ENCODE measurements at regions not wholly inside any gene's neighbourhood (a gene's known extent, or its start where the extent isn't known, plus 50 kb on each side); places are given as distances from the start of the nearest gene placed in this dataset.

- Mint-ChIP-seq H3K4me3 (no peak overlapping the region), H3K27me3 (peaks cover 5% of the 10 kb centered on the region), H3K4me1 (ENCODE audit: low read depth) (no peaks in the 10 kb centered on the region)
These were observed 172.6 kb upstream of the KIF2A start for GRCh38 chr5:62133426-62133825.

DNA sequence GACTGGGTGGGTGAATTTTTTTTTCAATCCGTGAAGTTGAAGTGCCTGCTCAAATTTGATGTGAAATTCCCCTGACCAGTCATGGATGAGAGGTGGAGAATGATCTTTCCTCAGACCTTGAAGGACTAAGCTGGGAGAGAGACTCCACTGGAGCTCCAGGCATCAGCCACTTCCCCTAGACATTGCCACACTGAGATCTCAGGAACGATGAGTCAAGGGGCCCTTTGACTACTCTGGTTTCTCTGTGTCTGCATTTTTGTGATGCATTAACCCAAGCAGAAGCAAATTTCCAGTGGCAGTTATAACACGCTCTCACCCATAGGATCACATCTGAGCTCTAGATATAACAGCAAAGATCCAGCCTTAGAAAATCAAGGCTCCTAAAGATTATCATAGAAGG, 171.2 kb upstream of the KIF2A start:
- H3K4me1 Mint-ChIP-seq (ENCODE audit: low read depth): no peaks in the 10 kb centered on the region
- no peak overlapping the region for H3K4me3 Mint-ChIP-seq
- H3K9me3 Mint-ChIP-seq (ENCODE audit: low read depth): no peaks in the 10 kb centered on the region
- no peak overlapping the region for H3K27ac Mint-ChIP-seq
- peaks cover 6% of the 10 kb centered on the region for H3K27me3 Mint-ChIP-seq
- no peaks in the 10 kb centered on the region for H3K36me3 Mint-ChIP-seq

More at GRCh38 chr5:62133426-62133825, 172.6 kb upstream of the KIF2A start:
- no peak overlapping the region for H3K27ac Mint-ChIP-seq
- no peaks in the 10 kb centered on the region for H3K36me3 Mint-ChIP-seq
- H3K9me3 Mint-ChIP-seq (ENCODE audit: low read depth): no peaks in the 10 kb centered on the region

- Mint-ChIP-seq H3K9me3 (ENCODE audit: low read depth) (no peaks in the 10 kb centered on the region), H3K4me1 (ENCODE audit: low read depth) (no peaks in the 10 kb centered on the region), H3K27ac (no peak overlapping the region), H3K4me3 (no peak overlapping the region), H3K27me3 (peaks cover 8% of the 10 kb centered on the region), H3K36me3 (no peaks in the 10 kb centered on the region)
These were observed 168.4 kb upstream of the KIF2A start for GRCh38 chr5:62137628-62138027.

- peaks cover 8% of the 10 kb centered on the region for H3K27me3 Mint-ChIP-seq
- H3K36me3 Mint-ChIP-seq: no peaks in the 10 kb centered on the region
- no peak overlapping the region for H3K4me3 Mint-ChIP-seq
- no peak overlapping the region for H3K27ac Mint-ChIP-seq
- no peaks in the 10 kb centered on the region for H3K9me3 Mint-ChIP-seq (ENCODE audit: low read depth)
- H3K4me1 Mint-ChIP-seq (ENCODE audit: low read depth): no peaks in the 10 kb centered on the region
These were observed 167.4 kb upstream of the KIF2A start for GRCh38 chr5:62138607-62139006.

GRCh38 chr5:62139741-62140140, 166.3 kb upstream of the KIF2A start:
- Mint-ChIP-seq H3K9me3 (ENCODE audit: low read depth) (no peaks in the 10 kb centered on the region), H3K27me3 (peaks cover 9% of the 10 kb centered on the region), H3K36me3 (no peaks in the 10 kb centered on the region), H3K4me3 (no peak overlapping the region), H3K4me1 (ENCODE audit: low read depth) (no peaks in the 10 kb centered on the region), H3K27ac (no peak overlapping the region)

GRCh38 chr5:62142351-62142750, 163.7 kb upstream of the KIF2A start:
- H3K4me1 Mint-ChIP-seq (ENCODE audit: low read depth): no peaks in the 10 kb centered on the region
- H3K4me3 Mint-ChIP-seq: no peak overlapping the region
- no peaks in the 10 kb centered on the region for H3K36me3 Mint-ChIP-seq
- peaks cover 14% of the 10 kb centered on the region for H3K27me3 Mint-ChIP-seq
- no peak overlapping the region for H3K27ac Mint-ChIP-seq
- H3K9me3 Mint-ChIP-seq (ENCODE audit: low read depth): no peaks in the 10 kb centered on the region

GRCh38 chr5:62143268-62144229, 162.5 kb upstream of the KIF2A start:
- H3K27me3 Mint-ChIP-seq: peaks cover 14% of the 10 kb centered on the region
- no peaks in the 10 kb centered on the region for H3K9me3 Mint-ChIP-seq (ENCODE audit: low read depth)
- H3K27ac Mint-ChIP-seq: no peak overlapping the region
- no peaks in the 10 kb centered on the region for H3K4me1 Mint-ChIP-seq (ENCODE audit: low read depth)
- no peak overlapping the region for H3K4me3 Mint-ChIP-seq
- no peaks in the 10 kb centered on the region for H3K36me3 Mint-ChIP-seq

- H3K36me3 Mint-ChIP-seq: no peaks in the 10 kb centered on the region
- H3K27me3 Mint-ChIP-seq: peaks cover 12% of the 10 kb centered on the region
- no peaks in the 10 kb centered on the region for H3K9me3 Mint-ChIP-seq (ENCODE audit: low read depth)
- no peak overlapping the region for H3K4me3 Mint-ChIP-seq
- H3K27ac Mint-ChIP-seq: no peak overlapping the region
- no peaks in the 10 kb centered on the region for H3K4me1 Mint-ChIP-seq (ENCODE audit: low read depth)
These were observed 161.5 kb upstream of the KIF2A start for GRCh38 chr5:62144401-62145022.

DNA sequence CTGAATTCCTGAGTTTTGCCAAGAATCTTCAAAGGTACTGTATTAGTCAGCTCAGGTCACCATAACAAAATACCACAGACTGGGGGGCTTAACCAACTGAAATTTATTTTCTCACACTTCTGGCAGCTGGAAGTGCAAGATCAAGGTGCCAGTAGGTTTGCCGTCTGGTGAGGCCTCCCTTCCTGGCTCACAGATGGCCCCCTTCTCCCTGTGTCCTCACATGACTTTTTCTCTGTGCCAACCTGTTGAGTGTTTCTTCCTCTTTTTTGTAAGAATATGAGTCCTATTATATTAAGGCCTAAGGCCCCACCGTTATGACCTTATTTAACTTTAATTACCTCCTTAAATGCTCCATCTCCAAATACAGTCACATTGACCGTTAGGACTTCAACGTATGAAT, 156.1 kb upstream of the KIF2A start:
- no peak overlapping the region for H3K27ac Mint-ChIP-seq
- no peaks in the 10 kb centered on the region for H3K36me3 Mint-ChIP-seq
- no peak overlapping the region for H3K4me3 Mint-ChIP-seq
- peaks cover 8% of the 10 kb centered on the region for H3K9me3 Mint-ChIP-seq (ENCODE audit: low read depth)
- peaks cover 17% of the 10 kb centered on the region for H3K27me3 Mint-ChIP-seq
- no peaks in the 10 kb centered on the region for H3K4me1 Mint-ChIP-seq (ENCODE audit: low read depth)

DNA sequence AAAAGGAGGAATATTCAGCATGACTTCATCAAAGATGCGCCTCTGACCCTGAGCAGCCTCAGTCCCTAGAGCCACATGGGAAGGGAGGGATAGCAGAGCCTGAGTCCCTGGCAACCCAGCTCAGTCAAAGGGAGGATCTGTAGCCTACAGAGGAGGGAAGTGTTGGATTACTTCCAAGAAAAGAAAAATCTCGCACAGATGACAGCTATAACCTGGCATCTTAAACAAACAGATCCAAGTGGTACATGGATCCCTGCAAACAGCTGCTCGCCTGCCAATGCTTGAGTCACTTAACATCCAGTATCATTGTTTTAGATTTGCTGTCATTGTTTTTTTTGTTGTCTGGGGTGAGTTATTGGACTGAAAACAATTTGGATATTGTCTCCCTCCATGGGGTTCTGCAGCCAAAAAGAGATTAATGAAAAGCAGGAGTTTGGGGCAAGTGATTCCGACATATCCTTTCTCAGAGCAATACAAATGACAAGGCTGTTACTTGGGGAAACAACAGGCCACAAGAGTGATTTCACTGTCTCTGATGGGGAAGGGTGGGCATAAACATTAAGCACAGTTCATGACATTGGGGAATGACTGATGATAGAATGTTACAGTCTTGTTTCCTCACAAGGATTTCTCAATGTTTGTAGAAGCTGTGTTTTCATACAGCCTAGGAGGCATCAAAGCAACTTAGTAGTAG, 153.5 kb upstream of the KIF2A start:
- Mint-ChIP-seq H3K27me3 (peaks cover 16% of the 10 kb centered on the region), H3K4me1 (ENCODE audit: low read depth) (no peaks in the 10 kb centered on the region), H3K4me3 (no peak overlapping the region), H3K27ac (no peak overlapping the region), H3K9me3 (ENCODE audit: low read depth) (peaks cover 17% of the 10 kb centered on the region), H3K36me3 (no peaks in the 10 kb centered on the region)

GRCh38 chr5:62154758-62155157, 151.2 kb upstream of the KIF2A start:
- Mint-ChIP-seq H3K4me1 (ENCODE audit: low read depth) (no peaks in the 10 kb centered on the region), H3K36me3 (no peaks in the 10 kb centered on the region), H3K9me3 (ENCODE audit: low read depth) (peaks cover 17% of the 10 kb centered on the region), H3K27ac (no peak overlapping the region), H3K4me3 (no peak overlapping the region), H3K27me3 (peaks cover 15% of the 10 kb centered on the region)

DNA sequence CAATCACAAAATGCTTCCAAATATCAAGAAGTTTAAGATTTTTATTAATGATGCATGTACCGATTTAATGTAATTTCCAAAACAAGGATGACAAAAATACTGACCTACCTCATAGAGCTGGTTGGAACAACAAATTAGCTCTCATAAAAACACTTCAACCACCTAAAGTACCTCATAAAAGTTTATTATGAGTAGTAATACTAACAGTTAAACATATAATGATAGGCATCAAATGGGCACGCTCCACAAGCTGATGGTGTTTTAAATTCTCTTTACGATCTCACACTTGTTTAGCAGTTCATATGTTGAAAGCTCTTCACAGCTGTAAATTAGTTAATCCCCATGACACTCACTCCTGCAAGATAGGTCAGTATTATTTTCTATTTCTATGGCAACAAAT, 150.0 kb upstream of the KIF2A start:
- H3K4me1 Mint-ChIP-seq (ENCODE audit: low read depth): no peaks in the 10 kb centered on the region
- H3K27ac Mint-ChIP-seq: no peak overlapping the region
- H3K27me3 Mint-ChIP-seq: peaks cover 17% of the 10 kb centered on the region
- no peak overlapping the region for H3K4me3 Mint-ChIP-seq
- H3K36me3 Mint-ChIP-seq: no peaks in the 10 kb centered on the region
- H3K9me3 Mint-ChIP-seq (ENCODE audit: low read depth): peaks cover 17% of the 10 kb centered on the region

- Mint-ChIP-seq H3K36me3 (no peaks in the 10 kb centered on the region), H3K27me3 (peaks cover 16% of the 10 kb centered on the region), H3K4me3 (no peak overlapping the region), H3K4me1 (ENCODE audit: low read depth) (no peaks in the 10 kb centered on the region), H3K27ac (no peak overlapping the region), H3K9me3 (ENCODE audit: low read depth) (no peaks in the 10 kb centered on the region)
These were observed 138.4 kb upstream of the KIF2A start for GRCh38 chr5:62167561-62168057.

- H3K4me3 Mint-ChIP-seq: no peak overlapping the region
- no peaks in the 10 kb centered on the region for H3K36me3 Mint-ChIP-seq
- H3K9me3 Mint-ChIP-seq (ENCODE audit: low read depth): no peaks in the 10 kb centered on the region
- no peaks in the 10 kb centered on the region for H3K4me1 Mint-ChIP-seq (ENCODE audit: low read depth)
- H3K27ac Mint-ChIP-seq: no peak overlapping the region
- peaks cover 14% of the 10 kb centered on the region for H3K27me3 Mint-ChIP-seq
These were observed 137.3 kb upstream of the KIF2A start for GRCh38 chr5:62168506-62169281.
